H1 (cell line): ENCODE measurements at regions not wholly inside any gene's neighbourhood (a gene's known extent, or its start where the extent isn't known, plus 50 kb on each side); places are given as distances from the start of the nearest gene placed in this dataset.

Experiments used
- CTCF ChIA-PET: fragments of 300-600 bp; sonication (Branson Sonifier 250); formaldehyde crosslinking; loops from one replicate; lab custom pipeline; 2021; ENCODE audit not compliant: partially characterized antibody; lab: Charles Lee
- POLR2A ChIA-PET: fragments of 300-600 bp; sonication (Branson Sonifier 250); formaldehyde crosslinking; loops from one replicate; lab custom pipeline; 2021; ENCODE audit warnings: inconsistent platforms; ENCODE audit not compliant: partially characterized antibody; lab: Charles Lee
- DNase-seq, 2 experiments: peaks; one replicate each; pipeline versions ENCODE4 v3.0.0 to v3.0.0-alpha.2; 2010 to 2022; ENCODE audit warnings: low spot score in 2 of 2, low read depth in 1 of 2, mixed read lengths in 1 of 2
- FAIRE-seq: peaks from 2 replicates; lab custom pipeline; 2011; peaks lifted over from hg19 to GRCh38; lab: Jason Lieb, UNC
- H2AFZ ChIP-seq: 2 replicates; pipeline ENCODE4 v1.8.1; 2012; ENCODE audit warnings: low read length, inconsistent platforms
- H2AK5ac ChIP-seq: 2 replicates; pipeline ENCODE4 v1.6.1; 2013; ENCODE audit warnings: low read depth, low read length
- H2BK120ac ChIP-seq: replicated peaks from 2 replicates; pipeline ENCODE3; 2013; ENCODE audit warnings: low read depth, low read length, inconsistent platforms
- H2BK12ac ChIP-seq: 2 replicates; pipeline ENCODE4 v1.6.1; 2013; ENCODE audit warnings: low read depth, low read length
- H2BK15ac ChIP-seq: 2 replicates; pipeline ENCODE4 v1.6.1; 2013; ENCODE audit warnings: low read length
- H2BK20ac ChIP-seq: 2 replicates; pipeline ENCODE4 v1.6.1; 2013; ENCODE audit warnings: low read length
- H2BK5ac ChIP-seq: 2 replicates; pipeline ENCODE4 v1.6.1; 2013; ENCODE audit warnings: low read depth, low read length
- H3K14ac ChIP-seq: 2 replicates; pipeline ENCODE4 v1.6.1; 2013; ENCODE audit warnings: inconsistent platforms; ENCODE audit not compliant: insufficient read length
- H3K18ac ChIP-seq: 2 replicates; pipeline ENCODE4 v1.6.1; 2013; ENCODE audit warnings: low read length; ENCODE audit errors: extremely low read depth
- H3K23ac ChIP-seq: 2 replicates; pipeline ENCODE4 v1.6.1; 2013; ENCODE audit warnings: inconsistent platforms; ENCODE audit not compliant: insufficient read length
- H3K23me2 ChIP-seq: 2 replicates; pipeline ENCODE4 v1.6.1; 2013; ENCODE audit warnings: low read depth, low read length
- H3K27ac ChIP-seq: 2 replicates; pipeline ENCODE4 v1.6.1; 2011; ENCODE audit warnings: low read depth, low read length, inconsistent platforms
- H3K27me3 ChIP-seq, 4 experiments: replicated peaks in 1 of 4; 1 replicate in 1 of 4; 2 replicates in 3 of 4; pipeline versions ENCODE4 v1.6.1 to v1.8.1; 2011 to 2013; ENCODE audit warnings: low read length in 3 of 4, mild to moderate bottlenecking in 3 of 4, inconsistent platforms in 2 of 4, mixed read lengths in 2 of 4, moderate library complexity in 1 of 4; ENCODE audit not compliant: control insufficient read depth in 3 of 4, insufficient read depth in 3 of 4; ENCODE audit errors: extremely low read depth in 1 of 4
- H3K36me3 ChIP-seq, 4 experiments: 2 replicates each; pipeline versions ENCODE4 v1.6.1 to v1.8.1; 2011 to 2013; ENCODE audit warnings: mild to moderate bottlenecking in 4 of 4, low read length in 3 of 4, moderate library complexity in 2 of 4, control low read depth in 1 of 4, inconsistent platforms in 1 of 4; ENCODE audit not compliant: insufficient read depth in 4 of 4, control insufficient read depth in 2 of 4
- H3K4ac ChIP-seq: replicated peaks from 2 replicates; pipeline ENCODE3; 2013; ENCODE audit warnings: low read length, low read depth, mixed read lengths, inconsistent platforms; ENCODE audit not compliant: insufficient read length
- H3K4me1 ChIP-seq, 4 experiments: replicated peaks in 1 of 4; 1 replicate in 1 of 4; 2 replicates in 3 of 4; pipeline versions ENCODE4 v1.6.1 to v1.8.1; 2011 to 2013; ENCODE audit warnings: low read length in 3 of 4, inconsistent platforms in 2 of 4, mixed read lengths in 1 of 4; ENCODE audit not compliant: insufficient read depth in 4 of 4, control insufficient read depth in 3 of 4
- H3K4me2 ChIP-seq, 2 experiments: 2 replicates each; pipeline versions ENCODE4 v1.6.1 to v1.8.1; 2011 to 2013; ENCODE audit warnings: low read depth in 2 of 2, low read length in 2 of 2, control low read depth in 1 of 2, inconsistent platforms in 1 of 2, mild to moderate bottlenecking in 1 of 2; ENCODE audit not compliant: insufficient read depth in 1 of 2
- H3K4me3 ChIP-seq, 4 experiments: fragments of 200-600, 300-600 bp in 1 of 4; sonication (generic), shearing (Covaris generic), sonication (Bioruptor Twin) in 1 of 4; 2 replicates each; pipeline versions ENCODE4 v1.5.1 to v1.8.1; 2011 to 2016; ENCODE audit warnings: low read length in 4 of 4, low read depth in 3 of 4, control low read depth in 2 of 4, inconsistent platforms in 2 of 4, mild to moderate bottlenecking in 2 of 4, mixed read lengths in 1 of 4, moderate library complexity in 1 of 4; ENCODE audit not compliant: insufficient read depth in 2 of 4; ENCODE audit errors: extremely low read depth in 1 of 4
- H3K56ac ChIP-seq: replicated peaks from 2 replicates; pipeline ENCODE3; 2013; ENCODE audit warnings: low read depth, mild to moderate bottlenecking, mixed read lengths, low read length, inconsistent platforms; ENCODE audit not compliant: insufficient read length
- H3K79me1 ChIP-seq: 2 replicates; pipeline ENCODE4 v1.6.1; 2013; ENCODE audit warnings: low read depth, low read length, control low read depth
- H3K79me2 ChIP-seq, 2 experiments: 2 replicates each; pipeline versions ENCODE4 v1.6.1 to v1.8.1; 2012 to 2013; ENCODE audit warnings: low read length in 2 of 2, mild to moderate bottlenecking in 2 of 2, inconsistent platforms in 1 of 2; ENCODE audit not compliant: insufficient read depth in 2 of 2, control insufficient read depth in 1 of 2
- H3K9ac ChIP-seq, 4 experiments: replicated peaks in 1 of 4; 1 replicate in 1 of 4; 2 replicates in 3 of 4; pipeline versions ENCODE4 v1.6.1 to v1.8.1; 2011 to 2013; ENCODE audit warnings: low read depth in 3 of 4, low read length in 3 of 4, control low read depth in 2 of 4, mild to moderate bottlenecking in 2 of 4, moderate library complexity in 2 of 4, inconsistent platforms in 1 of 4; ENCODE audit errors: extremely low read depth in 1 of 4
- H3K9me3 ChIP-seq, 2 experiments: 2 replicates each; pipeline versions ENCODE4 v1.6.1 to v1.8.1; 2012 to 2013; ENCODE audit warnings: mild to moderate bottlenecking in 2 of 2, moderate library complexity in 2 of 2, control low read depth in 1 of 2, inconsistent platforms in 1 of 2, low read depth in 1 of 2, low read length in 1 of 2, mixed read lengths in 1 of 2; ENCODE audit not compliant: insufficient read depth in 2 of 2
- H4K20me1 ChIP-seq, 2 experiments: replicated peaks in 1 of 2; 2 replicates each; pipeline versions ENCODE3 to v1.8.1; 2011 to 2013; ENCODE audit warnings: inconsistent platforms in 2 of 2, low read length in 2 of 2, mild to moderate bottlenecking in 1 of 2; ENCODE audit not compliant: insufficient read depth in 2 of 2, control insufficient read depth in 1 of 2
- H4K5ac ChIP-seq: 2 replicates; pipeline ENCODE4 v1.6.1; 2013; ENCODE audit warnings: low read length, low read depth, mixed read lengths, inconsistent platforms; ENCODE audit not compliant: insufficient read length
- H4K8ac ChIP-seq: 2 replicates; pipeline ENCODE4 v1.8.0; 2013; ENCODE audit warnings: mild to moderate bottlenecking, moderate library complexity, low read length, inconsistent platforms; ENCODE audit not compliant: insufficient read depth; ENCODE audit errors: extremely low read depth
- H4K91ac ChIP-seq: replicated peaks from 2 replicates; pipeline ENCODE3; 2013; ENCODE audit warnings: low read length, mixed read lengths, inconsistent platforms; ENCODE audit not compliant: insufficient read length
- EGR1 ChIP-seq: IDR thresholded peaks from 2 replicates; pipeline ENCODE4 v1.6.1; 2011; ENCODE audit warnings: low read depth, low read length, borderline replicate concordance
- EZH2 ChIP-seq: fragments of 200-600 bp; sonication (generic); IDR thresholded peaks from 2 replicates; pipeline ENCODE4 v1.7.1; 2012; ENCODE audit warnings: low read depth, mild to moderate bottlenecking, moderate library complexity, low read length, inconsistent platforms; ENCODE audit not compliant: severe bottlenecking
- HDAC2 ChIP-seq, 2 experiments: fragments of 300-600 bp in 1 of 2; sonication (generic) in 1 of 2; IDR thresholded peaks; 2 replicates each; pipeline ENCODE4 v1.6.1; 2011 to 2012; ENCODE audit warnings: low read depth in 2 of 2, low read length in 2 of 2, mild to moderate bottlenecking in 2 of 2, moderate library complexity in 2 of 2, borderline replicate concordance in 1 of 2, inconsistent platforms in 1 of 2
- MAFK ChIP-seq: IDR thresholded peaks from 2 replicates; pipeline ENCODE4 v1.6.1; 2012; ENCODE audit warnings: low read depth, mild to moderate bottlenecking, improper control_type of control experiment, low read length
- PHF8 ChIP-seq: fragments of 200-600 bp; sonication (generic); conservative IDR thresholded peaks from 2 replicates; pipeline ENCODE4 v1.7.1; 2012; ENCODE audit warnings: low read depth, mild to moderate bottlenecking, inconsistent platforms, low read length, moderate library complexity
- SRF ChIP-seq: IDR thresholded peaks from 2 replicates; pipeline ENCODE4 v1.6.1; 2011; ENCODE audit warnings: mild to moderate bottlenecking, low read depth, low read length, moderate library complexity
- WGBS, 2 experiments: shearing (Covaris generic) in 1 of 2; methylation state at CpG; one replicate each; pipeline versions ENCODE4 v1.1.6 to v1.1.7; 2013 to 2015; ENCODE audit warnings: low lambda C conversion rate in 2 of 2, mixed read lengths in 2 of 2, inconsistent platforms in 1 of 2, low coverage in 1 of 2, missing lambda C conversion rate in 1 of 2; ENCODE audit not compliant: insufficient replicate concordance in 2 of 2, insufficient coverage in 1 of 2, insufficient read length in 1 of 2; ENCODE audit errors: extremely low coverage in 1 of 2, missing lambda C conversion rate in 1 of 2; 5-methylcytosine and 5-hydroxymethylcytosine counted together
- TF ChIP-seq, protein P1 (sequence below), 3 experiments: IDR thresholded peaks; 1 replicate in 2 of 3; 2 replicates in 1 of 3; pipeline versions ENCODE4 v1.5.1 to v1.6.1; 2011; ENCODE audit warnings: low read length in 3 of 3, mild to moderate bottlenecking in 3 of 3, inconsistent platforms in 2 of 3, low read depth in 1 of 3, moderate library complexity in 1 of 3; ENCODE audit not compliant: insufficient read depth in 1 of 3; ENCODE audit errors: control extremely low read depth in 1 of 3
- TF ChIP-seq, protein P2 (sequence below): IDR thresholded peaks from 2 replicates; pipeline ENCODE4 v1.6.1; 2012; ENCODE audit warnings: low read length, inconsistent platforms

DNA sequence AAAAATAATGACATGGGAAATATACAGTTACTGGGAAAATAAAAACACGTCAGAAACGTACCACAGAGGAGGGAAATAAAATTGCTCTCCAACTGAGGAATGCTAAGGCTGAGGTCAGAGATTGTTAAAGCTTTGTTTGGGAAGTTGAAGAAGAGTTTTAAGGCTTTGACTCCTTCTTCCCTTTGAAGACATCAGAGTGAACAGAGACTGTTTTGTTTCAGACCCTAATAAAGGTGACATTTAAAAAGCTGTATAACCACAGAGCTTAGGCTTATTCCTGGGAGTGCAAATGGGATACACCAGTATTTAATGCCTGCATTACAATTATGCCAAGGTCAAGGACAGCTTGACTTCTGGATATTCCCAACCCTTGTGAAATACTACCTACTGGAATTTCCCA is 102.8 kb downstream of the TRIML1 start:
- Histone ChIP-seq H2AK5ac (no peak overlapping the region), H2BK12ac (no peak overlapping the region), H4K91ac (no peak overlapping the region), H3K4me3 (no peak overlapping the region), H3K79me1 (no peaks in the 10 kb centered on the region), H2AFZ (no peak overlapping the region), H2BK20ac (no peak overlapping the region), H3K9me3 (no peaks in the 10 kb centered on the region), H3K14ac (no peak overlapping the region), H3K36me3 (no peaks in the 10 kb centered on the region), H2BK5ac (no peak overlapping the region), H4K5ac (no peak overlapping the region), H3K4me1 (peaks cover 0 to 5% (median 0%) of the 10 kb centered on the region in 4 experiments; a peak in 2 of 7 replicates), H3K27ac (no peak overlapping the region), H2BK15ac (no peak overlapping the region), H3K9ac (no peak overlapping the region), H3K4me2 (no peak overlapping the region), H2BK120ac (no peak overlapping the region), H3K79me2 (no peaks in the 10 kb centered on the region), H3K56ac (no peak overlapping the region), H3K18ac (no peak overlapping the region), H3K27me3 (no peaks in the 10 kb centered on the region), H3K23me2 (no peaks in the 10 kb centered on the region), H4K8ac (no peak overlapping the region), H3K23ac (no peak overlapping the region), H4K20me1 (no peaks in the 10 kb centered on the region), H3K4ac (no peak overlapping the region)
- ChIA-PET CTCF (interaction anchor here (0.7 kb wide), 1 partner anchor 621 kb away, joined by 3 read pairs; no protein-coding TSS in a partner anchor), POLR2A (no interaction called here)
- FAIRE-seq (peak; percentile 36), DNase-seq (no peak)
- WGBS, 2 experiments: 92% methylated on average over 2 of the region's 2 CpGs; no CpG with 5 or more reads in 1 of the 2 experiments
- no peak for TF ChIP-seq MAFK
- TF ChIP-seq SRF: no peak
- TF ChIP-seq, protein P1, sequence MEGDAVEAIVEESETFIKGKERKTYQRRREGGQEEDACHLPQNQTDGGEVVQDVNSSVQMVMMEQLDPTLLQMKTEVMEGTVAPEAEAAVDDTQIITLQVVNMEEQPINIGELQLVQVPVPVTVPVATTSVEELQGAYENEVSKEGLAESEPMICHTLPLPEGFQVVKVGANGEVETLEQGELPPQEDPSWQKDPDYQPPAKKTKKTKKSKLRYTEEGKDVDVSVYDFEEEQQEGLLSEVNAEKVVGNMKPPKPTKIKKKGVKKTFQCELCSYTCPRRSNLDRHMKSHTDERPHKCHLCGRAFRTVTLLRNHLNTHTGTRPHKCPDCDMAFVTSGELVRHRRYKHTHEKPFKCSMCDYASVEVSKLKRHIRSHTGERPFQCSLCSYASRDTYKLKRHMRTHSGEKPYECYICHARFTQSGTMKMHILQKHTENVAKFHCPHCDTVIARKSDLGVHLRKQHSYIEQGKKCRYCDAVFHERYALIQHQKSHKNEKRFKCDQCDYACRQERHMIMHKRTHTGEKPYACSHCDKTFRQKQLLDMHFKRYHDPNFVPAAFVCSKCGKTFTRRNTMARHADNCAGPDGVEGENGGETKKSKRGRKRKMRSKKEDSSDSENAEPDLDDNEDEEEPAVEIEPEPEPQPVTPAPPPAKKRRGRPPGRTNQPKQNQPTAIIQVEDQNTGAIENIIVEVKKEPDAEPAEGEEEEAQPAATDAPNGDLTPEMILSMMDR (IDR thresholded peaks at IDR 0.05; ENCODE audit: control extremely low read depth in 1 of 3, insufficient read depth in 1 of 3, low read depth in 1 of 3, low read length in 3 of 3): no peak
- TF ChIP-seq, protein P2, sequence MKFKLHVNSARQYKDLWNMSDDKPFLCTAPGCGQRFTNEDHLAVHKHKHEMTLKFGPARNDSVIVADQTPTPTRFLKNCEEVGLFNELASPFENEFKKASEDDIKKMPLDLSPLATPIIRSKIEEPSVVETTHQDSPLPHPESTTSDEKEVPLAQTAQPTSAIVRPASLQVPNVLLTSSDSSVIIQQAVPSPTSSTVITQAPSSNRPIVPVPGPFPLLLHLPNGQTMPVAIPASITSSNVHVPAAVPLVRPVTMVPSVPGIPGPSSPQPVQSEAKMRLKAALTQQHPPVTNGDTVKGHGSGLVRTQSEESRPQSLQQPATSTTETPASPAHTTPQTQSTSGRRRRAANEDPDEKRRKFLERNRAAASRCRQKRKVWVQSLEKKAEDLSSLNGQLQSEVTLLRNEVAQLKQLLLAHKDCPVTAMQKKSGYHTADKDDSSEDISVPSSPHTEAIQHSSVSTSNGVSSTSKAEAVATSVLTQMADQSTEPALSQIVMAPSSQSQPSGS: no peak
- no peak for TF ChIP-seq HDAC2 (IDR thresholded peaks at IDR 0.05; ENCODE audit: borderline replicate concordance in 1 of 2, low read depth in 2 of 2, low read length in 2 of 2)
- no peak for TF ChIP-seq PHF8
- no peak for TF ChIP-seq EGR1
- no peak for TF ChIP-seq EZH2
